IPS-15b (cell line): ENCODE measurements at regions not wholly inside any gene's neighbourhood (a gene's known extent, or its start where the extent isn't known, plus 50 kb on each side); places are given as distances from the start of the nearest gene placed in this dataset.

Source experiments
- H3K27me3 ChIP-seq: one replicate; pipeline ENCODE4 v1.6.1; 2013; ENCODE audit warnings: low read length; ENCODE audit not compliant: control insufficient read depth, insufficient read depth
- H3K36me3 ChIP-seq: one replicate; pipeline ENCODE4 v1.6.1; 2013; ENCODE audit warnings: low read length; ENCODE audit not compliant: control insufficient read depth, insufficient read depth
- H3K4me1 ChIP-seq: one replicate; pipeline ENCODE4 v1.6.1; 2013; ENCODE audit warnings: mild to moderate bottlenecking, low read length; ENCODE audit not compliant: control insufficient read depth, insufficient read depth
- H3K4me3 ChIP-seq: one replicate; pipeline ENCODE4 v1.5.1; 2013; ENCODE audit warnings: low read depth, low read length
- H3K9ac ChIP-seq: one replicate; pipeline ENCODE4 v1.6.1; 2013; ENCODE audit warnings: low read depth, mild to moderate bottlenecking, low read length
- H3K9me3 ChIP-seq: one replicate; pipeline ENCODE4 v1.6.1; 2013; ENCODE audit warnings: mild to moderate bottlenecking, low read length; ENCODE audit not compliant: control insufficient read depth, insufficient read depth

DNA sequence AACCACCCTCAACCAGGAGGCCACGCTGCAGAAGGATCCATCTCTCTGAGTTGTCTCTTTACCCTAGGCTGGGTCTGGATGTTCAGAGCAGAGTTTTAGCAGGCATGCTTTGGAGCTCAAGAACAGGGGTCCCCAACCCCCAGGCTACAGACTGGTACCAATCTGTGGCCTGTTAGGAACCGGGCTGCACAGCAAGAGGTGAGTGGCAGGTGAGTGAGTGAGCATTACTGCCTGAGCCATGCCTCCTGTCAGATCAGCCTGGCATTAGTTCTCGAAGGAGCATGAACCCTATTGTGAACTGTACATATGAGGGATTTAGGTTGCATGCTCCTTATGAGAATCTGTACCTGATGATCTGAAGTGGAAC is 172.5 kb downstream of the UXS1 start:
- Histone ChIP-seq H3K27me3 (no peaks in the 10 kb centered on the region), H3K36me3 (no peaks in the 10 kb centered on the region), H3K9me3 (no peaks in the 10 kb centered on the region), H3K9ac (no peak overlapping the region), H3K4me1 (no peaks in the 10 kb centered on the region), H3K4me3 (no peak overlapping the region)

GRCh38 chr2:106020821-106021661 is 173.1 kb downstream of the UXS1 start:
- Histone ChIP-seq H3K27me3 (no peaks in the 10 kb centered on the region), H3K9ac (no peak overlapping the region), H3K36me3 (no peaks in the 10 kb centered on the region), H3K9me3 (no peaks in the 10 kb centered on the region), H3K4me3 (no peak overlapping the region), H3K4me1 (no peaks in the 10 kb centered on the region)

- no peaks in the 10 kb centered on the region for H3K9me3 ChIP-seq
- H3K27me3 ChIP-seq, result no peaks in the 10 kb centered on the region
- no peak overlapping the region for H3K9ac ChIP-seq
- H3K4me1 ChIP-seq, result no peaks in the 10 kb centered on the region
- H3K4me3 ChIP-seq, result no peak overlapping the region
- H3K36me3 ChIP-seq, result no peaks in the 10 kb centered on the region
These were observed 174.1 kb downstream of the UXS1 start for GRCh38 chr2:106020032-106020431.

GRCh38 chr2:106018141-106018540 is 176.0 kb downstream of the UXS1 start:
- H3K9ac ChIP-seq, result no peak overlapping the region
- H3K4me1 ChIP-seq, result no peaks in the 10 kb centered on the region
- no peaks in the 10 kb centered on the region for H3K9me3 ChIP-seq
- H3K4me3 ChIP-seq, result no peak overlapping the region
- H3K36me3 ChIP-seq, result no peaks in the 10 kb centered on the region
- H3K27me3 ChIP-seq, result no peaks in the 10 kb centered on the region

- Histone ChIP-seq H3K36me3 (no peaks in the 10 kb centered on the region), H3K9me3 (no peaks in the 10 kb centered on the region), H3K9ac (no peak overlapping the region)
These were observed 181.3 kb downstream of the UXS1 start for GRCh38 chr2:106012591-106013347.

GRCh38 chr2:106012001-106012590 is 182.0 kb downstream of the UXS1 start:
- no peak overlapping the region for H3K9ac ChIP-seq
- no peaks in the 10 kb centered on the region for H3K9me3 ChIP-seq
- no peaks in the 10 kb centered on the region for H3K27me3 ChIP-seq
- no peaks in the 10 kb centered on the region for H3K36me3 ChIP-seq
- H3K4me1 ChIP-seq, result peaks cover 12% of the 10 kb centered on the region
- no peak overlapping the region for H3K4me3 ChIP-seq

More at GRCh38 chr2:106012591-106013347, 181.3 kb downstream of the UXS1 start:
- Histone ChIP-seq H3K27me3 (no peaks in the 10 kb centered on the region), H3K4me3 (no peak overlapping the region), H3K4me1 (peaks cover 12% of the 10 kb centered on the region)

DNA sequence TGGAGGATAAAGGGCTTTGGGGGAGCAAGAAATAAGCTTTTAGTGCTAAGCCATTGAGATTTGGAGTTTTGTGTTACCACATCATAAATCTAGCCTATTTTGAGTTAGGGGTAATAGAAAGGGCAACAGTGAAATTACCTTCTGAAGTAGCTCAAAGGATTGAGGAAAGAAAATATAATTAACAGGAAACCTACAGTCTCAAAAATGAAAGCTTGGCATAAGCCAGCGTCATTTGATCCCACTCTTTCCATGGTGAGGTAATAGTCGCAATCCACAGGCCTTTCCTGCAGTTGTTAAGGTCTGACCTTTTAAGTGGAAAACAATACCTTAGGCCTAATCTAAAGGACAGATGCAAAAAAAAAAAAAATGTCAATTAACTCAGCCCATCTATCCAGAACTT is 182.7 kb downstream of the UXS1 start:
- no peaks in the 10 kb centered on the region for H3K36me3 ChIP-seq
- peaks cover 12% of the 10 kb centered on the region for H3K4me1 ChIP-seq
- H3K9me3 ChIP-seq, result peaks cover 4% of the 10 kb centered on the region

GRCh38 chr2:106010818-106011355 is 183.2 kb downstream of the UXS1 start:
- no peak overlapping the region for H3K9ac ChIP-seq
- H3K4me3 ChIP-seq, result no peak overlapping the region
- H3K9me3 ChIP-seq, result peaks cover 5% of the 10 kb centered on the region
- H3K4me1 ChIP-seq, result peaks cover 12% of the 10 kb centered on the region
- no peaks in the 10 kb centered on the region for H3K27me3 ChIP-seq
- no peaks in the 10 kb centered on the region for H3K36me3 ChIP-seq

More for the DNA sequence above, 182.7 kb downstream of the UXS1 start:
- no peak overlapping the region for H3K4me3 ChIP-seq
- no peaks in the 10 kb centered on the region for H3K27me3 ChIP-seq
- no peak overlapping the region for H3K9ac ChIP-seq

DNA sequence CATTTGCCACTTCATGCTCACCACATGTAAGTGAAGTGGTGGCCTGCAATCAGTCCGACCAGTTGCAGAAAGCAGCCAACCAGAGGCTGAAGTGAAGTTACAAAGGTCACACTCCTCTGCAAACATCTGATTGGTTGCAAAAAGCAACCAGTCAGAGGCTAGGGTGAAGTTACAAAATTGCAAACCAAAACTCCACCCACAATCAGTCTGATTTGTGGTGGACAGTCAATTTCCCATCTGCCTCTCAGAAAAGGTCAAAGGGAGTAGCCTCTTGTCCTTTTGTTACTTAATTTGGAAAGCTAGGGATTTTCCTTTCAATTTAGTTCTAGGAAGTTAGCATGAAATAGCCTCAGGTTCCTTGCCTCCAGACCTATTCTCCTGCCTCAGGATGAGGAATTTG is 185.0 kb downstream of the UXS1 start:
- Histone ChIP-seq H3K4me3 (no peak overlapping the region), H3K9ac (no peak overlapping the region), H3K9me3 (peaks cover 5% of the 10 kb centered on the region), H3K27me3 (no peaks in the 10 kb centered on the region), H3K36me3 (no peaks in the 10 kb centered on the region), H3K4me1 (peaks cover 12% of the 10 kb centered on the region)

GRCh38 chr2:106004851-106005250 is 189.2 kb downstream of the UXS1 start:
- peaks cover 5% of the 10 kb centered on the region for H3K9me3 ChIP-seq
- H3K9ac ChIP-seq, result no peak overlapping the region
- no peaks in the 10 kb centered on the region for H3K27me3 ChIP-seq
- H3K4me3 ChIP-seq, result no peak overlapping the region
- no peaks in the 10 kb centered on the region for H3K4me1 ChIP-seq
- no peaks in the 10 kb centered on the region for H3K36me3 ChIP-seq

DNA sequence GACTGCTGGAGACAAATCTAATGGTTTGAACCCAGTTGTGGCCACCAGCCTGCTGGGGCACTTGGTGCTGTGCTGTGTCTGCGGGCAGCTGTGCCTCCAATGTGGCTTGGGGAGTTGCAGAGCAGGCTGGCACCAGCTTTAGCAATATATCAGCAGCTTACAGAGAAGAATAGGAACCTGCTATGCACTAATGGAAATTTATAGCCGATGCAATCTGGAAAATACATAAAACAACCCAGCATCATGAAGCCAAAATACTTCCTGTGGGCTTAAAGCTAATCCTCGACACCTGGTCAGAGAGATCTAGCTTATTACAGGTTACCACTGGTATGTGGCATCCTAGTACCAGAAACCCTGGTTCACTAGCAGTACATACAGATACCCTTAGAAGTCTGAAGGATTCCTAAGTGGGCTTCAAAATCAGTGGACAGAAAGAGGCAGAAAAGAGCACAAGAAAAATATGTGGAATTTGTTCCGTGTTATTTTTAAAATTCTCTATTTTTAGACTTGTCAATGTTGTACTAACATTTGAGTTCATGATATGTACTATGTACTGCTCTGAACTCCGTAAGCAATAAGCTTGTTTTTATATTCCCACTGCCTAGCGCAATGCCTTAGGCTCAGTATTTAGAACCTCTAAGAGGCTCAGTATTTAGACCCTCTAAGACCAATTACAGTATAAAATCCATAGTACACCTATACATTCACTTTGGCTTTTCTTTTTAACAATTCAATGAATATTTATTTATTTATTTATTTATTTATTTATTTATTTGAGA is 194.7 kb downstream of the UXS1 start:
- Histone ChIP-seq H3K4me3 (no peak overlapping the region), H3K9me3 (no peaks in the 10 kb centered on the region), H3K27me3 (no peaks in the 10 kb centered on the region), H3K4me1 (no peaks in the 10 kb centered on the region), H3K9ac (no peak overlapping the region), H3K36me3 (no peaks in the 10 kb centered on the region)
